Neural cell (in vitro differentiated cells): ENCODE measurements at regions not wholly inside any gene's neighbourhood (a gene's known extent, or its start where the extent isn't known, plus 50 kb on each side); places are given as distances from the start of the nearest gene placed in this dataset.
"Not testable (repeated sequence)": the region's sequence is repeated elsewhere in the genome, so short reads cannot be mapped to it uniquely, and the experiment has no call there.

Experiments
- CTCF ChIP-seq: fragments of 450-650 bp; IDR thresholded peaks from 2 replicates; pipeline ENCODE4 v1.5.1; 2014; ENCODE audit warnings: antibody characterized with exemption, mild to moderate bottlenecking, moderate library complexity; ENCODE audit not compliant: poor library complexity, severe bottlenecking
- EP300 ChIP-seq: fragments of 450-650 bp; conservative IDR thresholded peaks from 2 replicates; pipeline ENCODE4 v1.6.1; 2014; ENCODE audit warnings: antibody characterized with exemption, mild to moderate bottlenecking, moderate library complexity; ENCODE audit not compliant: poor library complexity, severe bottlenecking
- EZH2 ChIP-seq: fragments of 200-600, 300-800 bp; shearing (Covaris generic), sonication (generic); IDR thresholded peaks from 2 replicates; pipeline ENCODE4 v1.6.1; 2014; ENCODE audit warnings: antibody characterized with exemption, low read length, borderline replicate concordance, mild to moderate bottlenecking; ENCODE audit not compliant: insufficient read depth, poor library complexity, severe bottlenecking
- MXI1 ChIP-seq: fragments of 450-650 bp; conservative IDR thresholded peaks from 2 replicates; pipeline ENCODE4 v1.6.1; 2014; ENCODE audit warnings: antibody characterized with exemption, mild to moderate bottlenecking; ENCODE audit not compliant: poor library complexity, severe bottlenecking
- POLR2AphosphoS5 ChIP-seq: IDR thresholded peaks from 2 replicates; pipeline ENCODE4 v1.6.1; 2012
- RAD21 ChIP-seq: fragments of 450-650 bp; conservative IDR thresholded peaks from 2 replicates; pipeline ENCODE4 v1.6.1; 2014; ENCODE audit warnings: antibody characterized with exemption, mild to moderate bottlenecking, moderate library complexity
- REST ChIP-seq: IDR thresholded peaks from 2 replicates; pipeline ENCODE4 v1.6.1; 2012; ENCODE audit warnings: borderline replicate concordance
- SMC3 ChIP-seq: fragments of 450-650 bp; conservative IDR thresholded peaks from 2 replicates; pipeline ENCODE4 v1.6.1; 2014; ENCODE audit warnings: antibody characterized with exemption, mild to moderate bottlenecking, moderate library complexity; ENCODE audit not compliant: poor library complexity

GRCh38 chr1:146308892-146309291, 80.1 kb upstream of the NOTCH2NLA start:
- not testable (repeated sequence) for TF ChIP-seq SMC3, CTCF, EP300, REST, POLR2AphosphoS5, MXI1, EZH2, RAD21
